ENCODE measurements at regions not wholly inside any gene's neighbourhood (a gene's known extent, or its start where the extent isn't known, plus 50 kb on each side); places are given as distances from the start of the nearest gene placed in this dataset.
"Not testable (repeated sequence)": the region's sequence is repeated elsewhere in the genome, so short reads cannot be mapped to it uniquely, and the experiment has no call there.

DNA sequence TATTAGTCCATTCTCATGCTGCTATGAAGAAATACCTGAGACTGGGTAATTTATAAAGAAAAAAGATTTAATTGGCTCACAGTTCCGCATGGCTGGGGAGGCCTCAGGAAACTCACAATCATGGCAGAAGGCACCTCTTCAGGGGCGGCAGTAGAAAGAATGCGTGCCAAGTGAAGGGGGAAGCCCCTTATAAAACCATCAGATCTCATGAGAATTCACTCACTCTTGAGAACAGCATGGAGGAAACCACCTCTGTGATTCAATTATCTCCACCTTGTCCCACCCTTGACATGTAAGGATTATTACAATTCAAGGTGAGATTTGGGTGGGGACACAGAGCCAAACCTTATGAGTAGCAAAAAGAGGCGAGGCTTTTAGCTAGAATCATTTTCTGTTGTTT, 60.7 kb upstream of the P2RY1 start:
- not testable (repeated sequence) for DNase-seq (ENCODE audit: low read depth in 2 of 2)

DNA sequence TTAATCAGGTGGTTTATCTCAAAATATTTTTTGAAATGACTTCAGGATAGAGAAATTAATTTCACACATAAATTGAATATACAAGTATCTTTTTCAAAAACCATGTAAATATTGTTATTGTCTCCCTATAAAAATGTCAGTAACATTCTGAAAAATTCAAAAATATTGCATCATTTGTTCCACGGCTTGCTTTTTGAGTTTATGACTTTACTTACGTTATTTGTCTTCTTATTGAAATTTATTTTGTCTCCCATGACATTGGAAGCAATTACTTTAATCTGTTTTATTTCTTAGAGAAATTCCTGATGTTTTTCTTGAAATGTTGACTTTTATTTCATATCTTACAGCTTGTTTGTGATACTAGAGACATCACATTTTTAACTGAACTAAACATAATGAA, 56.9 kb upstream of the P2RY1 start:
- no peak for DNase-seq (ENCODE audit: low read depth in 2 of 2)

- no peak for DNase-seq (ENCODE audit: low read depth in 2 of 2)
Measured at GRCh38 chr3:152779653-152780052, 55.3 kb upstream of the P2RY1 start.

- no peak for DNase-seq (ENCODE audit: low read depth in 2 of 2)
Measured at GRCh38 chr3:152780553-152780952, 54.4 kb upstream of the P2RY1 start.

GRCh38 chr3:152785051-152785450, 49.9 kb upstream of the P2RY1 start:
- DNase-seq (ENCODE audit: low read depth in 2 of 2): no peak

Data from stimulated activated CD4-positive, alpha-beta T cell treated with anti-CD3 and anti-CD28 coated beads, Interleukin-4, amount 100 ng/mL, for 48 hours (primary cell).